Astrocyte (in vitro differentiated cells and primary cell): ENCODE measurements at regions not wholly inside any gene's neighbourhood (a gene's known extent, or its start where the extent isn't known, plus 50 kb on each side); places are given as distances from the start of the nearest gene placed in this dataset.
A peak's percentile ranks its signal among the peaks of the same experiment; 100 is the strongest.

Experiments used
- DNase-seq: peaks from one replicate; pipeline ENCODE4 v3.0.0-alpha.2; 2010; ENCODE audit warnings: low read depth
- FAIRE-seq: peaks from 2 replicates; lab custom pipeline; 2011; peaks lifted over from hg19 to GRCh38; lab: Jason Lieb, UNC
- H2AFZ ChIP-seq: 2 replicates; pipeline ENCODE4 v1.6.0; 2012; ENCODE audit warnings: low read depth, low read length, inconsistent platforms
- H3K27ac ChIP-seq: 2 replicates; pipeline ENCODE4 v1.5.1; 2011; ENCODE audit warnings: low read depth, low read length, inconsistent platforms
- H3K27me3 ChIP-seq: 2 replicates; pipeline ENCODE4 v1.6.0; 2011; ENCODE audit warnings: low read length, inconsistent platforms; ENCODE audit not compliant: insufficient read depth
- H3K36me3 ChIP-seq: 2 replicates; pipeline ENCODE4 v1.5.1; 2011; ENCODE audit warnings: low read length, inconsistent platforms; ENCODE audit not compliant: insufficient read depth
- H3K4me1 ChIP-seq: 2 replicates; pipeline ENCODE4 v1.5.1; 2011; ENCODE audit warnings: low read length, inconsistent platforms; ENCODE audit not compliant: insufficient read depth
- H3K4me2 ChIP-seq: 2 replicates; pipeline ENCODE4 v1.6.0; 2012; ENCODE audit warnings: low read length, inconsistent platforms
- H3K4me3 ChIP-seq: 2 replicates; pipeline ENCODE4 v1.5.1; 2011; ENCODE audit warnings: low read depth, mild to moderate bottlenecking, low read length, inconsistent platforms; ENCODE audit not compliant: insufficient read depth
- H3K79me2 ChIP-seq: 2 replicates; pipeline ENCODE4 v1.6.0; 2012; ENCODE audit warnings: mild to moderate bottlenecking, low read length, inconsistent platforms; ENCODE audit not compliant: insufficient read depth
- H3K9ac ChIP-seq: 2 replicates; pipeline ENCODE4 v1.6.0; 2012; ENCODE audit warnings: mild to moderate bottlenecking, low read length, inconsistent platforms
- H3K9me3 ChIP-seq: 2 replicates; pipeline ENCODE4 v1.5.1; 2012; ENCODE audit warnings: low read depth, mild to moderate bottlenecking, low read length, inconsistent platforms; ENCODE audit not compliant: insufficient read depth
- H4K20me1 ChIP-seq: 2 replicates; pipeline ENCODE4 v1.6.0; 2012; ENCODE audit warnings: low read length, inconsistent platforms; ENCODE audit not compliant: insufficient read depth
- H3K27ac Mint-ChIP-seq: one replicate; pipeline ENCODE4 v1.8.0; 2021; ENCODE audit warnings: mild to moderate bottlenecking, mixed read lengths; ENCODE audit not compliant: unreplicated experiment
- H3K27me3 Mint-ChIP-seq: one replicate; pipeline ENCODE4 v1.8.0; 2021; ENCODE audit warnings: low read depth, mixed read lengths; ENCODE audit not compliant: unreplicated experiment
- H3K36me3 Mint-ChIP-seq: one replicate; pipeline ENCODE4 v1.8.0; 2021; ENCODE audit warnings: low read depth, mixed read lengths; ENCODE audit not compliant: unreplicated experiment
- H3K4me1 Mint-ChIP-seq: one replicate; pipeline ENCODE4 v1.8.0; 2021; ENCODE audit warnings: low read depth, mixed read lengths; ENCODE audit not compliant: unreplicated experiment
- H3K4me3 Mint-ChIP-seq: one replicate; pipeline ENCODE4 v1.8.0; 2021; ENCODE audit warnings: mild to moderate bottlenecking, moderate library complexity, mixed read lengths; ENCODE audit not compliant: unreplicated experiment
- H3K9me3 Mint-ChIP-seq: one replicate; pipeline ENCODE4 v1.8.0; 2021; ENCODE audit warnings: mild to moderate bottlenecking, mixed read lengths; ENCODE audit not compliant: unreplicated experiment
- CTCF ChIP-seq: IDR thresholded peaks from 2 replicates; pipeline ENCODE4 v1.5.1; 2011; ENCODE audit warnings: low read depth, mild to moderate bottlenecking, inconsistent platforms, low read length, moderate library complexity; ENCODE audit not compliant: insufficient read depth
- EZH2 ChIP-seq: IDR thresholded peaks from 2 replicates; pipeline ENCODE4 v1.6.1; 2012; ENCODE audit warnings: mild to moderate bottlenecking, low read length, inconsistent platforms; ENCODE audit not compliant: insufficient read depth

DNA sequence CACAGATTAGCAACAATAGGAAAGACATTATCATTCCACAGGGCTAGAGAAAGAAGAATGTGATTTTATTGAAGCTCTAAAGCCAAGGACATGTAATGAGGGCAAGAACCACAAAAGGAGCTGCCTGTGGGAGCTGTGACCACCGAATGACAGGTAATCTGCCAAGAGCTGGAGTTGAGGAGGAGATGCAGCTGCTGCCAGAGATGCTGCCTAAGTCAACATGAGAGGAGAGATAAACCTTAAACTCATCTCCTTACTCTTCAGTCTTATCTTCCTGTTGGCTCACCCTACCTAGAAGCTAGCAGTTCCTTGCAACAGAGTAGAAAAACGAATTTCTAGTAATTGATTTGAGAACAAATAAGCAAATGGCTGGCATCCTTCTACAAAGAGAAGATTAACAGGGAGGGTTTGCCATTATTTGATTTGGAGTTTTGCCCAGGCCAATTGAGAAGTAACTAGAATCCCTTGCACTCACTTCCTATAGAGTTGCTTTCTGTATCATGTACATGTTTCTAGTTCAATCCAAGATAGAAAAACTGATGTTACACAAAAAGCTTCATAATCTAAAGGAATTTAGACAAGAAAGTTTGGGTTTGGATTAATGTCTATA is 539.2 kb downstream of the TLE1 start:
- peaks cover 4% of the 10 kb centered on the region for H3K4me1 Mint-ChIP-seq
- H3K27me3 Mint-ChIP-seq, result no peaks in the 10 kb centered on the region
- no peak for TF ChIP-seq EZH2
- TF ChIP-seq CTCF, result no peak
- Histone ChIP-seq H3K9ac (no peak overlapping the region), H3K4me3 (no peak overlapping the region), H3K4me2 (no peak overlapping the region), H4K20me1 (no peaks in the 10 kb centered on the region), H2AFZ (no peak overlapping the region), H3K79me2 (no peaks in the 10 kb centered on the region), H3K36me3 (no peaks in the 10 kb centered on the region), H3K27ac (no peak overlapping the region), H3K9me3 (no peaks in the 10 kb centered on the region), H3K4me1 (peaks cover 17% of the 10 kb centered on the region), H3K27me3 (no peaks in the 10 kb centered on the region)
- no peak overlapping the region for H3K27ac Mint-ChIP-seq
- peaks cover 6% of the 10 kb centered on the region for H3K9me3 Mint-ChIP-seq
- DNase-seq (peak; percentile 72), FAIRE-seq (no peak)
- no peak overlapping the region for H3K4me3 Mint-ChIP-seq
- no peaks in the 10 kb centered on the region for H3K36me3 Mint-ChIP-seq

- H2AFZ ChIP-seq, result no peak overlapping the region
- H3K4me2 ChIP-seq, result peak overlapping the region; percentile 38
- DNase-seq (peak; percentile 75), FAIRE-seq (no peak)
- H3K4me3 ChIP-seq, result no peak overlapping the region
- Mint-ChIP-seq H3K4me1 (peaks cover 4% of the 10 kb centered on the region), H3K27ac (no peak overlapping the region), H3K27me3 (no peaks in the 10 kb centered on the region), H3K4me3 (no peak overlapping the region), H3K9me3 (peaks cover 6% of the 10 kb centered on the region), H3K36me3 (no peaks in the 10 kb centered on the region)
- H3K36me3 ChIP-seq, result no peaks in the 10 kb centered on the region
- H3K9me3 ChIP-seq, result no peaks in the 10 kb centered on the region
- peaks cover 17% of the 10 kb centered on the region for H3K4me1 ChIP-seq
- no peak overlapping the region for H3K9ac ChIP-seq
- no peak overlapping the region for H3K27ac ChIP-seq
- TF ChIP-seq EZH2 (no peak), CTCF (no peak)
- no peaks in the 10 kb centered on the region for H3K79me2 ChIP-seq
- no peaks in the 10 kb centered on the region for H4K20me1 ChIP-seq
- H3K27me3 ChIP-seq, result no peaks in the 10 kb centered on the region
Observed at GRCh38 chr9:81146684-81147337, 542.5 kb downstream of the TLE1 start.

DNA sequence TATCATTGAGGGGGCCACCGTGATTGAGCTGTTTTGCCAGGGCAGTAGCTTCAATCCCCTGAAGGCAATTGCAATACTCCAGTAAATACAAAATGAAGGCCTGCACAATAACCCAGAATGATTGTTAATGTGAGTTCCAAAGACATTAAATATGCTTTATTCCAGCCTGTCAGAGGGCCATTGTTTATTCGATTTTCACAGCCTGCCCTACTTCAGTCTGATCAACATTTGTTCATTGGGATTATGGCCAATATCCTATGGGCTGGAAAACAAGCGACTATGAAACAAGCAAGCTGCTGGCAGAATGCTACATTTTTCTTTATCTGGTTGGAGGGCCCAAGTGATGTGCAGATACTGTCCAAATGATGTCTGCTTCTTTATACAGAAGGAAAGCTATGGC is 543.1 kb downstream of the TLE1 start:
- H3K9ac ChIP-seq, result no peak overlapping the region
- no peak overlapping the region for H3K4me3 ChIP-seq
- no peaks in the 10 kb centered on the region for H4K20me1 ChIP-seq
- no peak overlapping the region for H3K27ac ChIP-seq
- peak overlapping the region; percentile 0 for H3K4me2 ChIP-seq
- no peaks in the 10 kb centered on the region for H3K36me3 ChIP-seq
- Mint-ChIP-seq H3K9me3 (peaks cover 6% of the 10 kb centered on the region), H3K4me1 (peaks cover 4% of the 10 kb centered on the region), H3K36me3 (no peaks in the 10 kb centered on the region), H3K27ac (no peak overlapping the region), H3K27me3 (no peaks in the 10 kb centered on the region), H3K4me3 (no peak overlapping the region)
- no peak overlapping the region for H2AFZ ChIP-seq
- H3K9me3 ChIP-seq, result no peaks in the 10 kb centered on the region
- H3K4me1 ChIP-seq, result peaks cover 17% of the 10 kb centered on the region
- DNase-seq (peak; percentile 8), FAIRE-seq (no peak)
- no peaks in the 10 kb centered on the region for H3K79me2 ChIP-seq
- no peaks in the 10 kb centered on the region for H3K27me3 ChIP-seq
- TF ChIP-seq CTCF, result no peak
- TF ChIP-seq EZH2, result no peak
